NB4 (cell line): ENCODE measurements at regions not wholly inside any gene's neighbourhood (a gene's known extent, or its start where the extent isn't known, plus 50 kb on each side); places are given as distances from the start of the nearest gene placed in this dataset.
"Not testable (repeated sequence)": the region's sequence is repeated elsewhere in the genome, so short reads cannot be mapped to it uniquely, and the experiment has no call there.

Experiments
- DNase-seq: peaks from one replicate; pipeline ENCODE4 v3.0.0; 2010; ENCODE audit warnings: low read depth
- H3K4me3 ChIP-seq: one replicate; pipeline ENCODE4 v1.5.1; 2011; ENCODE audit warnings: mild to moderate bottlenecking, low read depth, low read length, moderate library complexity
- MYC ChIP-seq: IDR thresholded peaks from 2 replicates; pipeline ENCODE4 v1.6.1; 2011; ENCODE audit warnings: low read depth, low read length
- POLR2A ChIP-seq: IDR thresholded peaks from 2 replicates; pipeline ENCODE4 v1.6.1; 2011; ENCODE audit warnings: mild to moderate bottlenecking; ENCODE audit not compliant: insufficient read length; ENCODE audit errors: extremely low read depth
- TF ChIP-seq, protein P1 (sequence below): IDR thresholded peaks from one replicate; pipeline ENCODE4 v1.5.1; 2012; ENCODE audit warnings: low read depth, low read length
- TF ChIP-seq, protein P2 (sequence below): IDR thresholded peaks from 2 replicates; pipeline ENCODE4 v1.6.1; 2011; ENCODE audit warnings: low read depth, low read length

DNA sequence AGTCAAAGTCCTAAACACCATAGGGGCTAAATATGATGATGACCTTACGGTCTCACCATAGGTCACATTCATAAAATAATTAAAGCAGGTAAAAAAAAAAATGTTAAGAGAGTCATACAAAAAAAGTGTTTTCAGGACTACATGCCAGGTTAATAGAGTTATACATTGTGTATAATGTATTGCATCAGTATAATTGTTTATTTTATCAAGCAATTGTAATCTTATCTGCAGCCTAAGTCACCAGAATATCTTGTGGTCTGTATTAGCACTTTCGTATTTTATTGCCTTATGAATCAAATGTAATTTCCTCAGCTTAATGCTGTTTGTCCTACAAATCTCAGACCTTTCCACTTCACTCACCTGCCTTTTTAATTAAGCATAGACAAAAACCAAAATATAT, 972.9 kb upstream of the PCDH20 start:
- TF ChIP-seq, protein P1, sequence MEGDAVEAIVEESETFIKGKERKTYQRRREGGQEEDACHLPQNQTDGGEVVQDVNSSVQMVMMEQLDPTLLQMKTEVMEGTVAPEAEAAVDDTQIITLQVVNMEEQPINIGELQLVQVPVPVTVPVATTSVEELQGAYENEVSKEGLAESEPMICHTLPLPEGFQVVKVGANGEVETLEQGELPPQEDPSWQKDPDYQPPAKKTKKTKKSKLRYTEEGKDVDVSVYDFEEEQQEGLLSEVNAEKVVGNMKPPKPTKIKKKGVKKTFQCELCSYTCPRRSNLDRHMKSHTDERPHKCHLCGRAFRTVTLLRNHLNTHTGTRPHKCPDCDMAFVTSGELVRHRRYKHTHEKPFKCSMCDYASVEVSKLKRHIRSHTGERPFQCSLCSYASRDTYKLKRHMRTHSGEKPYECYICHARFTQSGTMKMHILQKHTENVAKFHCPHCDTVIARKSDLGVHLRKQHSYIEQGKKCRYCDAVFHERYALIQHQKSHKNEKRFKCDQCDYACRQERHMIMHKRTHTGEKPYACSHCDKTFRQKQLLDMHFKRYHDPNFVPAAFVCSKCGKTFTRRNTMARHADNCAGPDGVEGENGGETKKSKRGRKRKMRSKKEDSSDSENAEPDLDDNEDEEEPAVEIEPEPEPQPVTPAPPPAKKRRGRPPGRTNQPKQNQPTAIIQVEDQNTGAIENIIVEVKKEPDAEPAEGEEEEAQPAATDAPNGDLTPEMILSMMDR = no peak
- TF ChIP-seq POLR2A (no peak), MYC (no peak)
- TF ChIP-seq, protein P2, sequence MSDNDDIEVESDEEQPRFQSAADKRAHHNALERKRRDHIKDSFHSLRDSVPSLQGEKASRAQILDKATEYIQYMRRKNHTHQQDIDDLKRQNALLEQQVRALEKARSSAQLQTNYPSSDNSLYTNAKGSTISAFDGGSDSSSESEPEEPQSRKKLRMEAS = no peak
- H3K4me3 ChIP-seq = no peak overlapping the region
- no peak for DNase-seq

DNA sequence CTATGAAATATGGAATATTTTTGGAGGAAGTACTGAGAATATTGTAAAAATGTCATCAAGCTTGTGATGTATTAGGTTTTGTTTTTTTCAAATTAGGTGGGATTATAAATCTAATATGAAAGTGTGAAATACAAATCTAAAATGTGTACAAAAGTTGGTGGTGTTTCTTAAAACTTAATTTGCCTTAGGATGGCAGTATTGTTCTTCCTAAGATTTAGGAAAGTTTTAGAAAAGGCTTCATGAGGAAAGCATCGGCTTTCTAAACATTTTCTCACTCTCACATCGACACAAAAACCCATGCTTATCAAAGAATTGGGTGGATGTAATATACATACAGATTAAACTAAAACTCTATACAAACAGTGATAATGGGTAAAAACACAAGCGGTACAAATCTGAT, 972.0 kb upstream of the PCDH20 start:
- TF ChIP-seq, protein P1 = no peak
- TF ChIP-seq MYC = no peak
- no peak for TF ChIP-seq POLR2A
- TF ChIP-seq, protein P2 = no peak
- no peak for DNase-seq
- no peak overlapping the region for H3K4me3 ChIP-seq

DNA sequence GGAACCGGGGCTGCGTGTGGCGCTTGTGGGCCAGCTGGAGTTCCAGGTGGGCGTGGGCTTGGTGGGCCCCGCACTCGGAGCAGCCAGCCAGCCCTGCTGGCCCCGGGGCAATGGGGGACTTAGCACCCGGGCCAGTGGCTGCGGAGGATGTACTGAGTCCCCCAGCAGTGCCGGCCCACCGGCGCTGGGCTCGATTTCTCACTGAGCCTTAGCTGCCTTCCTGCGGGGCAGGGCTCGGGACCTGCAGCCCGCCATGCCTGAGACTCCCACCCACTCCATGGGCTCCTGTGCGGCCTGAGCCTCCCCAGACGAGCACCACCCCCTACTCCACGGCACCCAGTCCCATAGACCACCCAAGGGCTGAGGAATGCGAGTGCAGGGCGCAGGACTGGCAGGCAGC, 963.6 kb upstream of the PCDH20 start:
- not testable (repeated sequence) for H3K4me3 ChIP-seq, DNase-seq

DNA sequence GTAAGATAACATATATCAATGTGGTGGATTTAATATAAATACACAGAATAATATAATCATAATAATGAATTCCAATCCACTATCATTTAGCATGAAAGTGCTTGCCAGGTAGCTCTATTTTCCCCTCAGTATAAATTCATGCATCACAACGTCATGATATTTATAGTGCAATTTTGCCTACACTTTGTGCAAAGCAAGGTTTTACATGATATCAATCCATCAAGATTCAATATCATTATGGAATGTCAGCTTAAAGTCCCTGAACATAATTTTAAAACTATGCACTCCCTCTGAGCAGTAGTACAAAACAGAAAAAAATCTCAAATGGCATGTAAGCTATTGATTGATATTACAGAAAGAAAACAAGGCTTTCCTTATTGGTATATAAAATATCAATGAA, 962.2 kb upstream of the PCDH20 start:
- no peak for DNase-seq
- TF ChIP-seq POLR2A (no peak), MYC (no peak)
- TF ChIP-seq, protein P1 = no peak
- TF ChIP-seq, protein P2 = no peak
- H3K4me3 ChIP-seq = no peak overlapping the region

DNA sequence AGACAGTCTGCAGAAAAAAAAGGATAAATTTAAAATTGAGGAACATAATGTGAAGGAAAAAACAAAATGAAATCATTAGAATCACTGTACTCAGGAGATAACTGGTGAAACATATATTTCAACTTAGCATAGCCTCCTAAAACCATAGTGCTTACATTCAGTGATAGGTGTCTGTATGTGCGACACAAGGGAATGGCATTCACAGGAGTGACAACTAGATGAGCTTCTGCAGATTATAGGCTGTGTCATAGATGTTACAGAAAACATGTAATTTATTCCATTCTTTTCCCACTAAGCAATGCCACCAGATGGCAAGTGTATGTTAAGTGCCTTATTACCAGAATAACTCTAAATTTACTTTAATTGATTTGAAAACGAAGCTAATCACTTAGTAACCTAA, 960.0 kb upstream of the PCDH20 start:
- no peak for TF ChIP-seq MYC
- TF ChIP-seq, protein P2 = no peak
- no peak for TF ChIP-seq POLR2A
- TF ChIP-seq, protein P1 = no peak
- no peak for DNase-seq
- H3K4me3 ChIP-seq = no peak overlapping the region

DNA sequence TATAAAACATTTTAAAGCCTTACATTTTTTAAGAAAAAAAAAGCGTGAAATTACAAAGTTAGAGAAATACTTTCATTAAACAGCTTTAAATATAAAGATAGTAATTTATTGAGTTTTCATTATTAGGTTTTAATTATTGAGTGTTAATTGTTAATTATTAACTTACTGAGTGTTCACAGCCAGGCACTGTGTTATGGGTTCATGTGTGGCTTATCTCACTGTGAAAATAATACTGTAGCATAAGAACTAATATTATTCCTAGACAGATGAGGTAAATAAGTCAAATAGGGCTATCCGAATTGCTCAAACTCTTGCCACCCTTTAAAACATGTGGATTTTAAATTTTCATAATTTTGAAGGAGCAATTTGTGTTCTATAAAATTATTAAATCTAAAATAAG, 956.1 kb upstream of the PCDH20 start:
- no peak for DNase-seq
- TF ChIP-seq MYC = no peak
- no peak for TF ChIP-seq POLR2A
- TF ChIP-seq, protein P2 = no peak
- TF ChIP-seq, protein P1 = no peak
- no peak overlapping the region for H3K4me3 ChIP-seq

DNA sequence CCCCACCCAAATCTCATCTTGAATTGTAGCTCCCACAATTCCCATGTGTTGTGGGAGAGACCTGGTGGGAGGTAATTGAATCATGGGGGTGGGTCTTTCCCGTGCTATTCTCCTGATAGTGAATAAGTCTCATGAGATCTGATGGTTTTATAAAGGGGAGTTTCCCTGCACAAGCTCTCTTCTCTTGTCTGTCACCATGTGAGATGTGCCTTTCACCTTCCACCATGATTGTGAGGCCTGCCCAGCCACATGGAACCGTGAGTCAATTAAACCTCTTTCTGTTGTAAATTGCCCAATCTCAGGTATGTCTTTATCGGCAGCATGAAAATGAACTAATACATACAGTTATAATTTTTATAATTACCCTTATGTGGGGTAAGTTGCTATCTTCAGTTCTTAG, 952.3 kb upstream of the PCDH20 start:
- DNase-seq, H3K4me3 ChIP-seq: not testable (repeated sequence)
